ENCODE measurements at regions not wholly inside any gene's neighbourhood (a gene's known extent, or its start where the extent isn't known, plus 50 kb on each side); places are given as distances from the start of the nearest gene placed in this dataset.
"Not testable (repeated sequence)": the region's sequence is repeated elsewhere in the genome, so short reads cannot be mapped to it uniquely, and the experiment has no call there.

- TF ChIP-seq, protein P1, sequence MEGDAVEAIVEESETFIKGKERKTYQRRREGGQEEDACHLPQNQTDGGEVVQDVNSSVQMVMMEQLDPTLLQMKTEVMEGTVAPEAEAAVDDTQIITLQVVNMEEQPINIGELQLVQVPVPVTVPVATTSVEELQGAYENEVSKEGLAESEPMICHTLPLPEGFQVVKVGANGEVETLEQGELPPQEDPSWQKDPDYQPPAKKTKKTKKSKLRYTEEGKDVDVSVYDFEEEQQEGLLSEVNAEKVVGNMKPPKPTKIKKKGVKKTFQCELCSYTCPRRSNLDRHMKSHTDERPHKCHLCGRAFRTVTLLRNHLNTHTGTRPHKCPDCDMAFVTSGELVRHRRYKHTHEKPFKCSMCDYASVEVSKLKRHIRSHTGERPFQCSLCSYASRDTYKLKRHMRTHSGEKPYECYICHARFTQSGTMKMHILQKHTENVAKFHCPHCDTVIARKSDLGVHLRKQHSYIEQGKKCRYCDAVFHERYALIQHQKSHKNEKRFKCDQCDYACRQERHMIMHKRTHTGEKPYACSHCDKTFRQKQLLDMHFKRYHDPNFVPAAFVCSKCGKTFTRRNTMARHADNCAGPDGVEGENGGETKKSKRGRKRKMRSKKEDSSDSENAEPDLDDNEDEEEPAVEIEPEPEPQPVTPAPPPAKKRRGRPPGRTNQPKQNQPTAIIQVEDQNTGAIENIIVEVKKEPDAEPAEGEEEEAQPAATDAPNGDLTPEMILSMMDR (CRISPR knock-in tag; IDR thresholded peaks at IDR 0.05): not testable (repeated sequence)
- not testable (repeated sequence) for TF ChIP-seq MAX (IDR thresholded peaks at IDR 0.05); CHD2 (IDR thresholded peaks at IDR 0.05; ENCODE audit: low read depth, low read length); POLR2A (IDR thresholded peaks at IDR 0.05; ENCODE audit: insufficient read depth in 1 of 2, low read depth in 2 of 2, low read length in 2 of 2); TBP (CRISPR knock-in tag; IDR thresholded peaks at IDR 0.05); ZMAT3 (CRISPR knock-in tag; conservative IDR thresholded peaks at IDR 0.05)
Observed at GRCh38 chr18:59971144-59971543, 71.3 kb downstream of the PMAIP1 start.
